ENCODE measurements at regions not wholly inside any gene's neighbourhood (a gene's known extent, or its start where the extent isn't known, plus 50 kb on each side); places are given as distances from the start of the nearest gene placed in this dataset.

GRCh38 chr4:11618666-11619282, 190.1 kb upstream of the HS3ST1 start:
- Histone ChIP-seq H3K36me3 (ENCODE audit: insufficient read depth, low read length, poor library complexity, severe bottlenecking) (no peaks in the 10 kb centered on the region), H3K27me3 (replicated peaks; ENCODE audit: insufficient read depth, low read depth, low read length, poor library complexity) (no peaks in the 10 kb centered on the region), H3K4me1 (ENCODE audit: insufficient read depth, low read length, poor library complexity, severe bottlenecking) (no peaks in the 10 kb centered on the region), H3K9me3 (ENCODE audit: low read depth, low read length, poor library complexity, severe bottlenecking) (peaks cover 23% of the 10 kb centered on the region), H3K27ac (ENCODE audit: low read depth, low read length, poor library complexity, severe bottlenecking) (no peak overlapping the region), H3K4me3 (ENCODE audit: low read depth, low read length, poor library complexity, severe bottlenecking) (no peak overlapping the region)
- no TSS peak for BruUV-seq (replicated peaks)
- CTCF ChIA-PET, result no interaction called here
- TF ChIP-seq EZH2 (IDR thresholded peaks at IDR 0.05; ENCODE audit: borderline replicate concordance, low read depth, low read length, poor library complexity, severe bottlenecking) (no peak), CTCF (conservative IDR thresholded peaks at IDR 0.05; ENCODE audit: low read depth, low read length) (no peak)
- DNase-seq (ENCODE audit: low spot score), result no peak
- intact Hi-C loops (cut with micrococcal nuclease; ENCODE audit: unreplicated experiment), result no loop called here
- POLR2A ChIA-PET (ENCODE audit: low non-redundant PET), result no interaction called here

- ChIA-PET POLR2A (ENCODE audit: low non-redundant PET) (no interaction called here), CTCF (no interaction called here)
- Histone ChIP-seq H3K27me3 (replicated peaks; ENCODE audit: insufficient read depth, low read depth, low read length, poor library complexity) (no peaks in the 10 kb centered on the region), H3K27ac (ENCODE audit: low read depth, low read length, poor library complexity, severe bottlenecking) (no peak overlapping the region), H3K4me1 (ENCODE audit: insufficient read depth, low read length, poor library complexity, severe bottlenecking) (no peaks in the 10 kb centered on the region), H3K4me3 (ENCODE audit: low read depth, low read length, poor library complexity, severe bottlenecking) (no peak overlapping the region), H3K9me3 (ENCODE audit: low read depth, low read length, poor library complexity, severe bottlenecking) (peaks cover 14% of the 10 kb centered on the region), H3K36me3 (ENCODE audit: insufficient read depth, low read length, poor library complexity, severe bottlenecking) (no peaks in the 10 kb centered on the region)
- intact Hi-C loops (cut with micrococcal nuclease; ENCODE audit: unreplicated experiment), result no loop called here
- no peak for TF ChIP-seq EZH2 (IDR thresholded peaks at IDR 0.05; ENCODE audit: borderline replicate concordance, low read depth, low read length, poor library complexity, severe bottlenecking)
- BruUV-seq (replicated peaks), result no TSS peak
- no peak for DNase-seq (ENCODE audit: low spot score)
Observed at GRCh38 chr4:11616856-11617255, 188.2 kb upstream of the HS3ST1 start.

- no peak for TF ChIP-seq EZH2 (IDR thresholded peaks at IDR 0.05; ENCODE audit: borderline replicate concordance, low read depth, low read length, poor library complexity, severe bottlenecking)
- no peak for TF ChIP-seq CTCF (conservative IDR thresholded peaks at IDR 0.05; ENCODE audit: low read depth, low read length)
- Histone ChIP-seq H3K4me1 (ENCODE audit: insufficient read depth, low read length, poor library complexity, severe bottlenecking) (no peaks in the 10 kb centered on the region), H3K4me3 (ENCODE audit: low read depth, low read length, poor library complexity, severe bottlenecking) (no peak overlapping the region), H3K36me3 (ENCODE audit: insufficient read depth, low read length, poor library complexity, severe bottlenecking) (no peaks in the 10 kb centered on the region), H3K9me3 (ENCODE audit: low read depth, low read length, poor library complexity, severe bottlenecking) (peaks cover 14% of the 10 kb centered on the region), H3K27me3 (replicated peaks; ENCODE audit: insufficient read depth, low read depth, low read length, poor library complexity) (no peaks in the 10 kb centered on the region), H3K27ac (ENCODE audit: low read depth, low read length, poor library complexity, severe bottlenecking) (no peak overlapping the region)
- CTCF ChIA-PET, result no interaction called here
- DNase-seq (ENCODE audit: low spot score), result no peak
- intact Hi-C loops (cut with micrococcal nuclease; ENCODE audit: unreplicated experiment), result no loop called here
- POLR2A ChIA-PET (ENCODE audit: low non-redundant PET), result no interaction called here
- BruUV-seq (replicated peaks), result no TSS peak
Observed at GRCh38 chr4:11615601-11616000, 186.9 kb upstream of the HS3ST1 start.

GRCh38 chr4:11614426-11614825, 185.7 kb upstream of the HS3ST1 start:
- DNase-seq (ENCODE audit: low spot score), result no peak
- Histone ChIP-seq H3K9me3 (ENCODE audit: low read depth, low read length, poor library complexity, severe bottlenecking) (peaks cover 14% of the 10 kb centered on the region), H3K27me3 (replicated peaks; ENCODE audit: insufficient read depth, low read depth, low read length, poor library complexity) (no peaks in the 10 kb centered on the region), H3K27ac (ENCODE audit: low read depth, low read length, poor library complexity, severe bottlenecking) (no peak overlapping the region), H3K4me1 (ENCODE audit: insufficient read depth, low read length, poor library complexity, severe bottlenecking) (no peaks in the 10 kb centered on the region), H3K36me3 (ENCODE audit: insufficient read depth, low read length, poor library complexity, severe bottlenecking) (no peaks in the 10 kb centered on the region), H3K4me3 (ENCODE audit: low read depth, low read length, poor library complexity, severe bottlenecking) (no peak overlapping the region)
- no peak for TF ChIP-seq CTCF (conservative IDR thresholded peaks at IDR 0.05; ENCODE audit: low read depth, low read length)
- no peak for TF ChIP-seq EZH2 (IDR thresholded peaks at IDR 0.05; ENCODE audit: borderline replicate concordance, low read depth, low read length, poor library complexity, severe bottlenecking)
- intact Hi-C loops (cut with micrococcal nuclease; ENCODE audit: unreplicated experiment), result no loop called here
- CTCF ChIA-PET, result no interaction called here
- BruUV-seq (replicated peaks), result no TSS peak
- POLR2A ChIA-PET (ENCODE audit: low non-redundant PET), result no interaction called here

All from A673 (cell line).